GM18508 (cell line): ENCODE measurements at regions not wholly inside any gene's neighbourhood (a gene's known extent, or its start where the extent isn't known, plus 50 kb on each side); places are given as distances from the start of the nearest gene placed in this dataset.

ENCODE experiments used
- ATAC-seq: cut with Tn5 transposase; IDR thresholded peaks from one replicate; pipeline ENCODE4 v1.9.1; 2021; ENCODE audit warnings: moderate number of reproducible peaks; ENCODE audit not compliant: insufficient read depth, unreplicated experiment

DNA sequence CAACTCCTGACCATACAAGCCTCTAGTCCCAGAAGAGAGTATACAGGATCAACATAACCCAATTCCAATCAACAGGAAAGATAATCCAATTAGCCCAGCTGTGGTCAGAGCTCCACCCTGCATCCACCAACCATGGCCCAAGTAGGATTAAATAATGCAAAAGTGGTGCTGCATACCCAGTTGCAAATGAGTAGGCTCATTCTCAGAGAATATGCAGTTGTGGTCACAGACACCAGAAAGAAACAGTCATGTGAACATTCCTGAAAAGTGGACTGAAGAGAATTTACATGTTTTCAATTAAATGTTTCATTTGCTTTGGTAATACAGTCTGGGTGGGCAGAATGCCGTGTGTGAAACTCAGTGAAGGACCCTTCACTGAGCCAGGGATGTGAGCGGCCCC is 167.2 kb upstream of the BMP4 start:
- no peak for ATAC-seq

DNA sequence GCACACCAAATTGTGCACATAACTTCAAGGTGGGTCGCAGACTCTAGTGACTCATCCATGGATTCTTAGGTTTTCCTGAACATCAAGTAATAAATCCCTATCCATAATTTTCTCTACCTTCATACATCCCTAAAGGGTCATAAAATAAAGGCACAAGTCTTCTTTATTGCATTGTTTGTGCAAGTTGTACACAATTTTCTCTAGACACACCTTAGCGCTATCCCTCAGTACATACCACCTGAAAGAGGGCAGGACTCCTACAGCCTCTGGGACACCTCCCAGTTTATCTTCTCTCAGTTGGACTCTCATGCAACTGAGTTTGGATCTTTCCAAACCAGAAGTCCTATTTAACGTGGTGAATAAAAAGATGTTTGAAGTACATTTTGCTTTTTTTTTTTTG is 168.5 kb upstream of the BMP4 start:
- no peak for ATAC-seq

DNA sequence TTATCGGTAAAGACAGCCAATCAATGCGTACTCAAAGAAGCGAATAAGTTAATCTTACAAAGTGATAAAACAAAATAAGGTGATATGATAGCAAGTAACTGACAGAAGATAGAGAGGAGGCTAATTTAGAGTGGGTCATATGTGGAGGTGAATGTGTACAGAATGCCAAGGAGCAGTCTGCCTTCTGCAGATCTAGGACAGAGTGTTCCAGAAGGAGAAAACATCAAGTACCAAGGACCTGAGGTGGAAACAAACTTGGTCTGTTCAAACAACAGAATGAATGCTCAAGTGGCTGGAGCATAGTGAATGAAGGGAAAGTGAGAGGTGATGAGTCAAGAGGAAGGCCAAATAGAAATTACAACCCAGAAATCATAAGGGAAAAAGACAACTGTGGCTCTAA is 170.3 kb upstream of the BMP4 start:
- ATAC-seq = no peak

DNA sequence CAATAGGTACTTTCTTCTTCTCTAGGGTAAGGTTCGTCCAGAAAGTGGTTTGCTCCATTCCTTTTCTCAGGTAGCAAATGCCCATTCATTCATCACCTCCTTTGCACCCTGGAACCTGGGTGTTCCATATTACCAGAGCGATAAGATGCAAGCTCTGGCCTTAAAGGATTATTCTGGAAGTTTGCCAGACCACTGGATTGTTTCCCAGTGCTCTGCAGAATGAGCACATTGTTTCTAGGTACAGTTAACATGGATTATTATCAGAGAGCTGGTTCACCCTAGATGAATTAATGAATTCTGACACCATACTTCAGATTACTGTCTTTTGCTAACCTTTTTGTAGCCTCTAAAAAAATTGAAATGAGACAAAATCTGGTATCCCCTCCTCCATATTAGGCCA is 170.9 kb upstream of the BMP4 start:
- no peak for ATAC-seq

DNA sequence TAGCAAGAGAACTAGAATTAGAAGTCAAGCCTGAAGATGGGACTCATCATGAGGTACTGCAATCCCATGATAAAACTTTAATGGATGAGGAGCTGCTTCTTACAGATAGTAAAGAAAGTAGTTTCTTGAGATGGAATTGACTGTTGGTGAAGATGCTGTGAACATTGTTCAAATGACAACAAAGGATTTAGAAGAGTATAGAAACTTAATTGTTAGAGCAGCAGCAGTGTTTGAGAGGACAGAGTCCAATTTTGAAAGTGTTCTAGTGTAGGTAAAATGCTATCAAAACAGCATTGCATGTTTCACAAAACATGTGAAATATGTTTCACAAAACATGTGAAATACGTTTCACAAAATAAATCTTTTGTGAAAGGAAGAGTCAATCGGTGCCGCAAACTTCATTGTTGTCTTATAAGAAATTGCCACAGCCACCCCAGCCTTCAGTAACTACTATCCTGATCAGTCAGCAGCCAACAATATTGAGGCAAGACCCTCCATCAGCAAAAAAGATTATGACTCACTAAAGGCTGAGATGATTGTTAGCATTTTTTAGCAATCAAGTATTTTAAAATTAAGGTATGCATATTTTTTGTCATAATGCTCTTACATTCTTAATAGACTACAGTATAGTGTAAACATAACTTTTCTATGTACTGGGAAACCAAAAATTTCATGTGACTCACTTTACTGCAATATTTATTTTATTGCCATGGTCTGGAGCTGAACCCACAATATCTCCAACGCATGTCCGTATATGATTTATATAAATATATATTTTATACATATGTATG is 173.4 kb upstream of the BMP4 start:
- no peak for ATAC-seq

DNA sequence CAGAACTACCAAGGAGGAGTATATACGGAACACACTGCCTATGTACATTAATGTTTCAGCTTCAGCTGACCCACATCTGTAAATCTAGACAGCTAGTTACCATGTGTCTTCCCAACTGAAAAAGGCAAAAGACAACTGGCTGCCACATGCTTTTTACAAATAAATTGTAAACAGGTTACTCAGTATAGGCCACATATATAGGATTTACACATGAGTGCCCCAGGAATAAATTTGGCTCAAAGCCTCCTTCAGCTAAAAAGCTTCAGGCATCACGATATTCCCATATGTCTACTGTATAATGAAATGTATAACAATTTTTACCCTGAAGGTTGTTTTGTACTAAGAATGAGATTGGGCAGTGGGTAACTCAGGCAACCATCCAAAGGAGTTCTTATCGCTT is 175.9 kb upstream of the BMP4 start:
- no peak for ATAC-seq

- no peak for ATAC-seq
Observed at GRCh38 chr14:54133896-54134295, 177.3 kb upstream of the BMP4 start.

DNA sequence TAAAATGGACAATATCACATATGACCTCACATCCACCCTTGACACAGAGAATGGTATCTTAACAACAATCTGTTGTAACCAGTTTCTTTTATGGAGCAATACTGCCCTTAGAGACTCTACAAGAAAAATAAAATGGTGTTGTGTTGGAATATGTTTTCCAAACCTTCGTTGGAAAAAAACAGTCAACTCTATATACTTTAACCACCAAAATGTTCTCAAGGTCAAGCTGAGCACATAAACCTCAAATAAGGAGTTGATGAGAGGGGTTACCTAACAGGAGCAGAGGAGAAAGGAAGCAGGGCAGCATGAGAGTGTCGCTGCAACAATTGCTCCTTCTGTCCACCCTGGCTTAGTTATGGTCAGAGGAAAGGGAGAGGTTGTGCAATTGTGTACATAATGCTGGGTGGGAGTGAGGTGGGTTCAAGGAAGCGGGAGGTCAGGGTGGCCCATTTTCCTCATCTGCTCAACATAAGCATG is 179.2 kb upstream of the BMP4 start:
- no peak for ATAC-seq

GRCh38 chr14:54136894-54137613 is 180.4 kb upstream of the BMP4 start:
- ATAC-seq = no peak

GRCh38 chr14:54137614-54137961 is 181.0 kb upstream of the BMP4 start:
- no peak for ATAC-seq

- ATAC-seq = no peak
Observed at GRCh38 chr14:54138024-54138353, 181.4 kb upstream of the BMP4 start.

GRCh38 chr14:54138354-54139038 is 181.9 kb upstream of the BMP4 start:
- ATAC-seq = no peak

DNA sequence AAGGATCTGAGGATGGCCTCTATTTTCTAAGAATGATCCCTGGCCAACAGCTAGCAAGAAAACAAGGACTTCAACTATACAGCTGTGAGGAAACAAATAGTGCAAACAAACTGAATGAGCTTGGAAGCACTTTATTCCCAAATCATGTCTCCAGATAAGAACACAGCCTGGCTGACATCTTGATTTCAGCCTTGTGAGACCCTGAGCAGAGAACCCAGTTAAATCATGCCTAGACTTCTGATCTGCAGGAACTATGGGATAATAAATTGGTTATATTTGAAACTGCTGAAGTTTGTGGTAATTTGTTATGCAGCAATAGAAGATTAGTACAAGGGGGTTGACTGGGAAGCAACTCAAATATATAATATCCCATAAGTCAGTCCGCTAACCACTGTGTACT is 183.9 kb upstream of the BMP4 start:
- ATAC-seq = no peak

- ATAC-seq = no peak
Observed at GRCh38 chr14:54146601-54147000, 190.0 kb upstream of the BMP4 start.

GRCh38 chr14:54147282-54147681 is 190.7 kb upstream of the BMP4 start:
- ATAC-seq = no peak

DNA sequence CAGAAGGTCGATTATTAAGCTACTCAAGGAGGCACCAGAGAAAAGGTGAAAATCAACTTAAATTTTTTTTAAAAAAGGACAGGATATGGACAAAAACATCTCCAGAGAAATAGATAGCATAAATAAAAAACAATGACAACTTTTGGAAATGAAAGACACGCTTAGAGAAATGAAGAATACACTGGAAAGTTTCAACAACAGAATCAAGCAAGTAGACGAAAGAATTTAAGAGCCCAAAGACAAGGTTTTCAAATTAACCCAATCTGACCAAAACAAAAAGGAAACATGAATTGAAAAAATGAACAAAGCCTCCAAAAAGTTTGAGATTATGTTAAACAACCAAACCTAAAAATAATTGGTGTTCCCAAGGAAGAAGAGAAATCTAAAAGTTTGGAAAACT is 191.1 kb upstream of the BMP4 start:
- no peak for ATAC-seq

GRCh38 chr14:54148251-54148650 is 191.6 kb upstream of the BMP4 start:
- ATAC-seq = no peak

- no peak for ATAC-seq
Observed at GRCh38 chr14:54152351-54152750, 195.7 kb upstream of the BMP4 start.

- ATAC-seq = no peak
Observed at GRCh38 chr14:54166049-54166950, 209.7 kb upstream of the BMP4 start.

DNA sequence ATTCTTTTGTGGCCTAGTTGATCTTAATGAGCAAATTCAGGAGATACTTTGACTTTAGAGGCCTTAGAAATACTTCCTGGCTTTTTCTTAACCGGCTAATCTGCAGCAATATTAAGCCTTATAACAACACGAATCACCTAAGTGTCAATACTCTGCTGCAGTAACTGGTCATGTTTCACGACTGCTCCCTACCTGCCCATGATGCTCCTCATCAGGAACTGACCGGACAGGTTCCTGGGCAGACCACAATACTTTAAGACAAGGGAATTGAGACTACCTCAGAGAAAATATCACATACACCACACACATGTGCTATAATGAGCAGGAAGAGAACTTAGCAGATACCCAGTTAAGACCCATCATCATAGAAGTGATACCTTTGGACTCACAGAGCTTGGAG is 211.9 kb upstream of the BMP4 start:
- ATAC-seq = no peak
